ENCODE measurements at regions not wholly inside any gene's neighbourhood (a gene's known extent, or its start where the extent isn't known, plus 50 kb on each side); places are given as distances from the start of the nearest gene placed in this dataset.

DNA sequence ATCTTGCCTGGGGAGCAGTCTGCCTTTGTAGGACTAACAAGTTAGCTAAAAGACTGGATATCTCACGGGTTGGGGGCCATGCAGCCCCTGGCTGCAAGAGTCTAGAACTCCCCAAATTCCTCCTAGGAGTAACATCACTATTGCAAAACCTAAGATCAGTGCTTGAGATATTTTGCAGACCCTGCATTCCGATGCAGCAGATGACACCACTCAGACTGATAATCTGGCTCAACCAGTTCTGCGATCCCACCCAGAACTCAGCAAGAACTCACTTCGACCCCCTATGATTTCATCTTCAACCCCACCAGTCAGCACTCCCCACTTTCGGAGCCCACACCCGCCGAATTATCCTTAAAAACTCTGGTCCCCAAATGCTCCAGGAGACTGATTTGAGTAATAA is 834.0 kb downstream of the C4orf33 start:
- no peak for TF ChIP-seq POLR2A (IDR thresholded peaks at IDR 0.05; ENCODE audit: low read depth, low read length)
- TF ChIP-seq POLR2AphosphoS5 (IDR thresholded peaks at IDR 0.05; ENCODE audit: low read depth, low read length), result no peak
- no peak for TF ChIP-seq TAF1 (IDR thresholded peaks at IDR 0.05; ENCODE audit: low read depth, low read length)

Data from GM12891 (cell line).